Type B pancreatic cell (in vitro differentiated cells): ENCODE measurements at regions not wholly inside any gene's neighbourhood (a gene's known extent, or its start where the extent isn't known, plus 50 kb on each side); places are given as distances from the start of the nearest gene placed in this dataset.

ENCODE experiments used
- DNase-seq: peaks from one replicate; pipeline ENCODE4 v3.0.0; 2021; ENCODE audit warnings: mixed read lengths; ENCODE audit not compliant: unreplicated experiment; ENCODE audit errors: extremely low spot score
- H3K27ac Mint-ChIP-seq: 2 replicates; pipeline ENCODE4 v1.8.0; 2021; ENCODE audit warnings: mild to moderate bottlenecking, mixed read lengths
- H3K27me3 Mint-ChIP-seq: 2 replicates; pipeline ENCODE4 v1.8.0; 2021; ENCODE audit warnings: mixed read lengths
- H3K36me3 Mint-ChIP-seq: 2 replicates; pipeline ENCODE4 v1.8.0; 2021; ENCODE audit warnings: mixed read lengths
- H3K4me1 Mint-ChIP-seq: one replicate; pipeline ENCODE4 v1.8.0; 2021; ENCODE audit warnings: mixed read lengths; ENCODE audit not compliant: unreplicated experiment
- H3K4me3 Mint-ChIP-seq: 2 replicates; pipeline ENCODE4 v1.8.0; 2021; ENCODE audit warnings: mild to moderate bottlenecking, mixed read lengths
- H3K9me3 Mint-ChIP-seq: 2 replicates; pipeline ENCODE4 v1.8.0; 2021; ENCODE audit warnings: mixed read lengths
- CTCF ChIP-seq: fragments of 200-600 bp; sonication (generic); conservative IDR thresholded peaks from 2 replicates; pipeline ENCODE4 v1.5.0; 2021; ENCODE audit warnings: antibody characterized with exemption, mild to moderate bottlenecking

DNA sequence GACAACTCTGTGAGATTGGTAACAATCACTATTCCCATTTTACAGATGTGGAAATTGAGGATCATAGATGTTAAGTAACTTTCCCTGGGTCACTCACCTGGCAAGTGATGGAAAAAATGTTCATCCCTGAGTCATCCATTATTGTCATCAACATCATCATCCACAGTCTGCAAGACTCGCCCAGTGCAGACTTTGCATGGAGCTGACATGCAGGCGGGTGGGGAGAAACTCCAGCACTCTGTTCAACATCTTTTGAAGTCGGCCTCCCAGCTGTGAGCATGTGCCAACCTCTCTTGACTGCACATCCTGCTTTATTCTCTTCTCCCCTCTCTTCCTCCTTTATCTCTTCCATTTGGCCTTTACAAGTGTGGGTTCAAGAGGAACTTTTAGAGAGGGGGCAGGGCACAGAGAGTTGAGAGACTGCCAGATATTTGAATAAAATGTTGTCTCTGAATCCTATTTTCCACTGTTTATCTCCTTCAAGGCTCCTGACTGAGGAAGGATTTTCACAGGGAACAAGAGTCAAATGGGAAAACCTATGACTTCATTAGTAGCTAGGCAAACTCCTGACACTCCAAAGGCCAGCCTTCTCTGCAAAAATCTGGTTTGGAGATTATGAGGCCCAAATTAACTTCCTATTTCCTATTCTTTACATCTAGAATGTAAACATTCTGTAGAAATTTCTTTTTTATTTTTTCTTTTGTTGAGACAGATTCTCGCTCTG, 283.7 kb upstream of the PODXL start:
- DNase-seq, result no peak
- Mint-ChIP-seq H3K4me3 (no peak overlapping the region), H3K27ac (no peak overlapping the region), H3K27me3 (peaks cover 56% of the 10 kb centered on the region), H3K4me1 (no peaks in the 10 kb centered on the region), H3K36me3 (no peaks in the 10 kb centered on the region), H3K9me3 (no peaks in the 10 kb centered on the region)
- TF ChIP-seq CTCF, result no peak

GRCh38 chr7:131836733-131837132, 280.3 kb upstream of the PODXL start:
- Mint-ChIP-seq H3K4me3 (no peak overlapping the region), H3K27me3 (peaks cover 45% of the 10 kb centered on the region), H3K27ac (no peak overlapping the region), H3K4me1 (no peaks in the 10 kb centered on the region), H3K9me3 (no peaks in the 10 kb centered on the region), H3K36me3 (no peaks in the 10 kb centered on the region)
- TF ChIP-seq CTCF, result no peak
- DNase-seq, result no peak

DNA sequence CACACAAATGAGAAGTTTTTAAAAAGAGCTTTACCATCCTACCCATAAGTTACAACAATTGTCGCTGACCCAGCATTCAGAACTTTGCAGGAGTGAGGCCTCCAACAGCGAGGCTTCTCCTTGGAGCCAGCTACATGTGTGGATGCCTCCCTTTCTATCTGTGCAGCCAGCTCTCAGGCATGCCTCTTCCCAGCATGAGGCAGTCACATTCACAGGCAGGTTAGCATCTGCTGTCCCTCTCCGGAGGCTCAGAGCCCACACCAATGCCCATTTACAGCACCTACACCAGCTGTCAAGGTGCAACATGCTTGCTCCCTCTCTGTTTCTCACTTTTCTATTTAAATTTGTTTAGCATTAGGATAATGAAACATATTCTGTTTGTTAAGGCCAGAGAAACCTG, 278.7 kb upstream of the PODXL start:
- H3K4me3 Mint-ChIP-seq, result no peak overlapping the region
- no peak for DNase-seq
- H3K36me3 Mint-ChIP-seq, result no peaks in the 10 kb centered on the region
- no peak for TF ChIP-seq CTCF
- peaks cover 5% of the 10 kb centered on the region for H3K4me1 Mint-ChIP-seq
- no peaks in the 10 kb centered on the region for H3K9me3 Mint-ChIP-seq
- H3K27ac Mint-ChIP-seq, result no peak overlapping the region
- H3K27me3 Mint-ChIP-seq, result peaks cover 38% of the 10 kb centered on the region

- Mint-ChIP-seq H3K9me3 (no peaks in the 10 kb centered on the region), H3K27ac (no peak overlapping the region), H3K4me1 (peaks cover 12% of the 10 kb centered on the region), H3K36me3 (no peaks in the 10 kb centered on the region), H3K4me3 (no peak overlapping the region), H3K27me3 (peaks cover 33% of the 10 kb centered on the region)
- no peak for DNase-seq
- no peak for TF ChIP-seq CTCF
These were observed 274.3 kb upstream of the PODXL start for GRCh38 chr7:131830681-131831080.

GRCh38 chr7:131829947-131830558, 273.6 kb upstream of the PODXL start:
- TF ChIP-seq CTCF, result no peak
- H3K4me3 Mint-ChIP-seq, result no peak overlapping the region
- peaks cover 12% of the 10 kb centered on the region for H3K4me1 Mint-ChIP-seq
- DNase-seq, result no peak
- no peak overlapping the region for H3K27ac Mint-ChIP-seq
- H3K36me3 Mint-ChIP-seq, result no peaks in the 10 kb centered on the region
- no peaks in the 10 kb centered on the region for H3K9me3 Mint-ChIP-seq
- H3K27me3 Mint-ChIP-seq, result peaks cover 28% of the 10 kb centered on the region
